Tongue (tissue), 1 donor: ENCODE measurements at regions not wholly inside any gene's neighbourhood (a gene's known extent, or its start where the extent isn't known, plus 50 kb on each side); places are given as distances from the start of the nearest gene placed in this dataset.

ENCODE experiments used
- DNase-seq: peaks from one replicate; pipeline ENCODE4 v3.0.0-alpha.2; 2015

DNA sequence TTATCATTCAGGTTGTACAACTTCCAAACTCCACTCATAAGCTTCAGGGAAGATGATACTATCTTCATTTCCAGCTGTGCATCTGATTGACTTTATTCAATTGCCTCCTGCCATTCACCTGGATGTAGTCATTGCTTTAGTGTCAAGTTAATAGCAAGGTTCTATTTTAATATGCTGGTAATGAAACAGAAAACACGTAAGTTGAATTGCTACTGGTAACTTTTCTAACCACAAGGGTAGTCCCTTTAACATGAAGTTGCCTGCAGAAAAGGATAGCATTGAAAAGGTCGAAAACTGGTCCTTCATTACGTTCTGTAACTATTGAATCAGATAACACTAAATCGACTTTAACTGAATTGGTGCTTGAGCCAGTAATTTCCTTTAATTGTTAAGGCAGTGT is 459.4 kb upstream of the CDH6 start:
- no peak for DNase-seq

DNA sequence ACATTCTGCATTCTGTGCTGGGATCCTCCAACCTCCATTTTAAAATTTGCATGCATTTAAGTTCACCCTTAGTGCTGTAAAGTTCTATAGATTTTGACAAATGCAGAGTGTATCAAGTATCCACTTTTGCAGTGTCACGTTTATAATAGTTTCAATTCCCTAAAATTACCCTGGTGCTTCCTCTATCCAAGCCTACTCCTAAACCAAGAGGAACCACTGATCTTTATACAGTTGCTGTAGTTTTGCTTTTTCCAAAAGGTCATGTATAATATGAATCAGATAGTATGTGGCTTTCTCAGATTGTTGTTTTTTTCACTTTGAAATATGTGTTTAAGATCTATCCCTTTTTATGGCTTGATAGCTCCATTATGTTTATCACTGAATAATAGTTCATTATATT is 468.4 kb upstream of the CDH6 start:
- no peak for DNase-seq

DNA sequence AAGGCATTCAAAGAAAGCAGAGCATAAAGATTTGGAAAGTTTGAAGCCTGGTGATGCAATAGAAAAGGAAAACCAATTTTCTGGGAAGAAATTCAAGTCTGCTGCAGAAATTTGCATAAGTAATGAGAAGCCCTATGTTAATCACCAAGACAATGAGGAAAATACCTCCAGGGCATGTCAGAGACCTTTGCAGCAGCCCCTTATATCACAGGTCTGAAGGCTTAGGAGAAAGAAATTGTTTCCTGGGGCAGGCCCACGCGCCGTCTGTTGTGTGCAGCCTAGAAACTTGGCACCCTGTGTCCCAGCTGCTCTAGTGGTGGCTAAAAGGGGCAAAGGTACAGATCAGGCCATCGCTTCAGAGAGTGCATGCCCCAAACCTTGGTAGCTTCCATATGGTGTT is 495.3 kb upstream of the CDH6 start:
- DNase-seq = no peak

DNA sequence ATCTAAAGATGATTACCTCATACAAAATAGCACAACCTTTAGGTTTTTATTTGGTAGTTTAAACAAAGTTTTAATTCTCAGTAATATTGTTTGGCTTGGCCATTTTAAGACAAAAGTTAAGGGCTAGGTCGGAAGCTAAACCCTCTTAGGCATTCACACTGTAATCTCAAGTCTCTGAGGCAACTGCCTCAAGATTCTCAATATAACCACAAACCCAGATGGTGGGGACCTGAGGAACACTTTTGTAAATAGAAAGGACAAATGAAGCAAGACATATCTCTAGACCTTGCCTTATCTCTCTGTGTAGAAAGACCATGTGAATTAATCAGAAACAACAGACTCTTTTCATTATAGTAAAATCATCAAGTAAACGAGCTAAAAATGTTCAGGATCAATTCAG is 500.2 kb upstream of the CDH6 start:
- no peak for DNase-seq

DNA sequence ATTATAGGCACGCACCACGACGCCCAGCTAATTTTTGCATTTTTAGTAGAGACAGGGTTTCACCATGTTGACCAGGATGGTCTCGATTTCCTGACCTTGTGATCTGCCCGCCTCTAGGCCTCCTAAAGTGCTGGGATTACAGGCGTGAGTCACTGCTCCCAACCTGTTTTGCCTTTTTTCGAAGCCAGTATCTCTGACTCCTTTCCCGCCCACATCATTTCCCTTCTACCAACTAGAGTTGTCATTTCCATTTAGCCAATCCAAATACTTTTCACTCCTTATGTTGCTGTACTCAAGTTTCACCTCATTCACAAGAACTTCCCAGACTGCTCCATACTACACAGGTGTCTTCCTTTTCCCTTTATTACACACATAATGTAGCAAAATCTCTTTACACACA is 502.6 kb upstream of the CDH6 start:
- no peak for DNase-seq

DNA sequence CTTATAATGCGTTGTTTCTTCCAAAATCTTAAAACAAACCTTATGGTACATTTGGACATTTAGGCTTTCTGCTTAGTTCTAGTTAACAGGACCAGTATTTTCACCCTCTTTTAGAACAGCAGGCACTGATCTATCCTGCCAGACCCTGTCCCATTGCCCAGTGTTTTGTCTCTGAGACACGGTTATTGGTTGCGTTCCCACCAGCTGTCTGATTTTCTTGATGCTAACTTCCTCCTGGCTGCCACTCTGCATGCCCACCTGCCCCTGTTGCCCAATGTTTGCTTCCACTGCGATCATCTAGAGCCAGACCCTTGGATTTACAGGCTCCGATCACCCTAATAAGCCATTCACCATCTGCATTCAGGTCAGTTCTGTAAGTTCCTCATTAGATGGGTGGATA is 506.0 kb upstream of the CDH6 start:
- DNase-seq = no peak

DNA sequence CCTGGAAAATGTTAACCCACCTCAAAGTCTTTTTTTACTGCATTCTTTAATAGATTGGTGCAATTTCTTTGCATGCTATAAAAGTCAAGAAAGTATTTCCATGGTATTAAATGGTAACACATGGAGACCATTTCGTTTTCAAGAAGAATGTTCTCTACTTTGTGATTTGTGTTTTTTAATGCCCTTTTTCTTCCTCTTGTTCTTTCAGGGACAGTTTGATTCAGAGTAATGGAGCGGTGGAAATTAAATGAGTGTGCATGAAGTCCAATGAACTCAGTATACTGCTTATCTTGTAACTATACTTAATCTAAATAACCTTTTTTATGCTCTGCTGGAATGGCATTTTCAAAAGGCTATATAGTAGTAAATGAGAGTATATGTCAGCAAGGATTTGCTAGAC is 507.0 kb upstream of the CDH6 start:
- DNase-seq = no peak

DNA sequence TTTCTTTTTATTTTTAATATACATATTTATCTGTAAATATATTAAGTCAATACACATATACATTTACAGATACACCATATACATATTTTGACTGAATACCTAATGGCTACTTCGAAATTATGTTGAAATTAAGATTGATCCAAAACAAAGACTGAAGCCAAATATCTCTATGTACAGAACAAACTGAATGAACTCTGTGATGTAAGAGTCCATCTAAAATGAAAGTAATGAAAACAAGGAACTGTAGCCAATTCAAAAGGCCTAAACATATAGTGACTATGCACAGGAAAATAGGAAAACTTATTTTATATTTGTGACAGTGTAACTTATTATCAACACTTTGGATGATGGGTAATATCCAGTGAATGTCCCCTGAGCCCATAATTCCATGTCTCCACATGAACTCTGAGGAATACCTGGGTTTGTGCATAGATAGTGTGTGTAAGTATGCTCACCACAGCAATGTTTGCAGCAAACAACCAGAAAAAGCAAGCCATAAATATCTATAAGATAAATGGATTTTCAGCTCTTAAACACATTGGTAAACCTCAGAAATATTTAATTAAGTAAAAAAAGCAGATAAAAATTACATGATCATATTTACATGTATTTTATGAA is 517.2 kb upstream of the CDH6 start:
- DNase-seq = no peak

DNA sequence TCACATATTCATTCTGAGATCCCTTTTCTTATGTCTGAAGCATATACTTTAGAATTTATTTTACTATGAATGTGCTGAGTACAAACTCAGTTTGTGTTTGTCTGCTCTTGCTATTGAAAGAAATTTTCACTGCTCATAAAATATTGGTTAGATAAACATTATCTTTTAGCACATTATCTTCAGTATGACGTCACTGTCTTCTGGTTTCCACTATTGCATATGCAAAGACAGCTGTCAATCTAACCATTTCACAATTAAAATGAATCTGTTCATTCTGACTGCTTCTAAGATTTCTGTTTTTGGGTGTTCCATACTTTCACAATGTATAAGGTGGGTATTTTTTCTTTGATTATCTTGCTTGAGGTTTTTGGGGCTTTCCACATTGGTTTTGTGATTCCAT is 526.2 kb upstream of the CDH6 start:
- DNase-seq = no peak

DNA sequence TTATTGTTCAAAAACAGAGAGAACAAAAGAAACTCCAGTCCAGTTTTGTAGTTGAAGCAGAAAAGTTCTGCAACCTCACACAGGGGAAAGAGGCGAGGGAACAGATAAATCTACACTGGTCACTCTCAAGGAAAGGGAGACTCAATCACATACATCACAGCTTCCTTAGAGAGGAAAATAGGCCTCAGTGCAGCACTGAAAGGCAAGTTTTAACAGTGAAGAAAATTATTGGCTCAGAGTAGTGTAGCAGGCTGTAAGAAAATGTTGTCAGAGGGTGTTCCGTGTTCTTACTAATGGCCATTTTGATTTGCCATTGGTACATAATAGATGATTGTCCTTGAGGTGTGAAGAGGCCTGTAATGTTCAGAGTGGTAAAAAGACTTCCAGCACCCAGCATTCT is 530.0 kb upstream of the CDH6 start:
- no peak for DNase-seq

DNA sequence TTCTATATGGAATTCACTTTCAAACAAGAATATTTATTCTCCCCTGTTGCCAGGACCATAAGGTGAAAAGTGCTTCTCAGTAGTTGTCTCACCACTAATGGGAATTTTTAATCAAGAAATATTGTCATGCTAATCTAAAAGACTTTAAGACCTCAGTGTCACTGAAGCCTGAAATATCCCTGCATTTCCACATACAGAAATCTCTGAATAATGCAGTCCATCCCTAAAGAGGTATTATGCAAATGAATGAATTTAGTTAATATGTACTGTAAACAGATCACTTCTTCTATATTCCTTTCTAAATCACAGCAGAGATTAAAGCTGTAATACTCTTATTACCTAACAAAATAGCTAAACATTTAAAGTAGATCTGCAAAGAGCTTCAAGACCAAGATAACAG is 531.1 kb upstream of the CDH6 start:
- no peak for DNase-seq

DNA sequence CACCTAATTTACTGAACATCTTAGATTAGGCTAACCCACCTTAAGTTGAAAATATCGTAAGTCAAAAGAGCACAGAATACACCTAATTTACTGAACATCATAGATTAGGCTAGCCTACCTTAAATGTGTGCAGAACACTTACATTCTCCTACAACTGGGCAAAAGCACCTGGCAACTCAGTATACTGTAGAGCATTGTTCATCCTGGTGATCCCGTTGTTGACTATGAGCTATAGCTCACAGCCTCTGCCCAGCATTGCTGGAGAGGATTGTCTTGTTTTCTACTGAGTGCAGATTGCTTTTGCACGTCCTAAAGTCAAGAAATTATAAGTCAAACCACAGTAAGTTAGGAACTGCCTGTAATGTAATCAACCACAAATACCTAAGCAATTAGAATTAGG is 531.8 kb upstream of the CDH6 start:
- no peak for DNase-seq

DNA sequence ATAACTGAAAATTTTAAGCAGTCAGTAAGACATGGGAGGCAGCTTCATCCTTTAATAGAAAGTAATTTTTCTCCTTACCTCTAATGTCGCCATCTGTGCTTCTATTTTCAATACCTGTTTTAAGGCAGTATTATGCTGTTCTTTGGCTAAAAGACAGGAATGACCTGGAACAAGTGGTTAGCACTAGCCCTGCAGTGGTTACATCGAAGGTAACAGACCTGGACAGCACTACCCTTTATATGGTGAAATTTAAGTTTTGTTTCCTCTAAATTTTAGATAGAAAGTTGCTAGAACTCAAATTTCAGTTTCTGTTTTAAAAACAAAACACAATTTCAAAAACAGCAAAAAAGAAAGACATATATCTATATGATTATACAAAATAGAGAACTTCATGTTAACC is 534.1 kb upstream of the CDH6 start:
- no peak for DNase-seq

DNA sequence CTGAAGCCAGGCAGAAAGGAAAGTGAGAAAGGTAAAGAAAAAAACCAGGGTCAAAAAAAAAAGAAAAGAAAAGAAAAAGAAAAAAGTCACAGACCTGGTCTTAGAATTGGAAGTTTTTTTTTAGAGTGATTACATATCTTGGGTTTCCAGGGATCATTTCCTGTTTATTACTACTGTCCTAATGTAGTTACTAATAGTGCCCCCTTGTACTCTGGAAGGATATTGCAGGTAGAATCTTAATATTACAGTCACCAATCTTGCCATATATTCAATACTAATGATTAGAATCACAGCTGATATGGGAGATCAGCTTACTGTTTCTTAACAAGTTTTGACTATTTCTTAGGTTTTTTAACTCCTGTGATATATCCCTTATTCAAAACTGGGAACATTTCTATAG is 543.2 kb upstream of the CDH6 start:
- no peak for DNase-seq

DNA sequence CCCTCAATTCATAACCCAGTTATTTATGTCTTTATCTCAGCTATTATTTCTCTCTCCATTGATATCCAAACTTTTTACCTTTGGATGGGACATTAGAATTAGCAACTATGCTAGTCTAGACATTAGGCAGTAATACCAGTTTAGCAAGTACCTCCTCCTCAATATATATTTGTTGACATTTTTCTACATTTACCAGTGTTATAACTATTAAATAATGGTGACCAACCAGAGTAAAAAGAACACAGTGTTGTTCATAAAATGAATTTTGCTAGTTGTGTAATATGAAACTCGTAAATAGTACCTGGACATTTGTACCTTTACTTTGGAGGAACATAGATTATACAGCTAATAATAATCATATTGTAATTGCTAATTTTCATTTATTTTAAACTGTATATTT is 554.6 kb upstream of the CDH6 start:
- no peak for DNase-seq

DNA sequence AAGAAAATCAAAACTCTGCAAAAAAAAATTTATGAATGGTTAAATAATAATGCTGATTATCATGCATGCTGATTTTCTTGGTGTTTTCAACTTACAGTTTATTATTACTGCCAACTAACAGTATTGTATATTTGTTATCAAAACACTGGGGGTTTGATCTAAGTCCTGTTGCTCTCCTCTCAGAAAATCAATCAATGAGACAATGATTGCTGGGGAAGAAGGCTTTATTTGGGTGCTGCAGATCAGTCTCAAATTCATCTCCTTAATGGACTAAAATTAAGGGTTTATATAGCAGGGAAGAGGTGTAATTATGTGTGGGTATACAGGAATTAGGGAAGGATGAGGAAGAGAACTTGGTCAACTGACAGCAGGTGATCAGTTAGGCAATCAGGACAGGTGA is 565.5 kb upstream of the CDH6 start:
- no peak for DNase-seq

DNA sequence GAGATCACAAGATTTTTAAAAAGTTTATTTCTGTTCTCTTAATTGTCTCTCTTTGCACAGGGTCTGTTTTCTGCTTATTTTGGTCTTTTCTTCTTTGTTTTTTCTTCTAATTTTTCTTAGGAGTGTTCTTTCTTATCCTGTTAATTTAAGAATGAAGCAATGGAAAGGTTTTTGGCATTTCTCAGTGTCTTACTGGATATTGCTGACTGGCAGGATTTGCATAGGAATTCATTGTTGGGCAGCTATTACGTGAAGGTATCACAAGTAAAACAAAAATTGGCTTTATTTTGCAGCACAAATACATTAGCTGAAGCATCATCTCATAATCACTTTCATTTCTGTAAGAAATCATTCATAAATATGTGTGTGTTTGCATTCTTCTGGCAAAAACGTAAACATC is 566.9 kb upstream of the CDH6 start:
- DNase-seq = no peak

DNA sequence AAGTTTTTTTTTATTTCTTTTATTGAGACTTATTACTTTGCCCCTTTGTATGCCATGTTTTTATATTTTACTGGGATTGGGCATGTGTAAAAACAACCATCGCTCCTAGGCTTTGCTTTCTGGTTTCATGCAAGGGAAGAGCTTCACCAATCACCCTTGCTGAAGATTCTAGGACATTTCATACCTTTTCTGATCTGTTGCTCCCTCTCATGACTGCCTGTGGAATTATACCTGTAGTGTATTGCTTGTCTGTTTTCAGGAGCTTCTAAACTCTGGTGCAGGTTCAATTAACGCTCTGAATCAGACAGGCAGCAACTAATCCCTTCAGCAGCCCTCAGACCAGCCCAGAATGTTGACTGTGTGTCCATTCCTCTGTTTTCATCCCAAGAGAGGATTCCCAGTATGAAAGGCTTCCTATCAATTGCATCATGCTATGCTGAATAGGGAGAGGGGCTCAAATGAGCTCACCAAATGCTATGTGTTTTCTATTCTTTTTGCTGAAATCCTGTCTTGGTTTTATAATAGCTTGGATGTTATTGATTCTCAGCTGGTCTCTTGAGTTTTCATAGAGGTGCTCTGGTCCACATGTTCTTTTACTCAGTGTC is 572.9 kb upstream of the CDH6 start:
- no peak for DNase-seq

DNA sequence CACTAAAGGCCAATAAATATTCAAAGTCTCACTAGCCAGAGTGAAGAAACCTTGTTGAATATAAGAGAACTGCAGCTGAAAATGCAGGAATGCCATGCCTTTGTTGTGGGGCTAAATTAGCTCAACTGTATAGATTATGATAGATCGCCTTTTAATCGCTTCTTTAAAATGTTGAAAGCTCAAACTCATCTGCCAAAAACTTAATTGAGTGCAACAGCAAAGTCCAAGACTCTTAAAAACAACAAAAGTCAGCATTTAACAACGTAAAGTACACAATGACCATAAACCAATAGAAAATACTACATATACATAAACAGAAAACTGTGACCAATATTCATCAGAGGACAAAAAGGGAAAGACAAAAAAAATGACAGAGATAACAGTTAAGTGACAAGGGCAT is 585.0 kb upstream of the CDH6 start:
- no peak for DNase-seq

DNA sequence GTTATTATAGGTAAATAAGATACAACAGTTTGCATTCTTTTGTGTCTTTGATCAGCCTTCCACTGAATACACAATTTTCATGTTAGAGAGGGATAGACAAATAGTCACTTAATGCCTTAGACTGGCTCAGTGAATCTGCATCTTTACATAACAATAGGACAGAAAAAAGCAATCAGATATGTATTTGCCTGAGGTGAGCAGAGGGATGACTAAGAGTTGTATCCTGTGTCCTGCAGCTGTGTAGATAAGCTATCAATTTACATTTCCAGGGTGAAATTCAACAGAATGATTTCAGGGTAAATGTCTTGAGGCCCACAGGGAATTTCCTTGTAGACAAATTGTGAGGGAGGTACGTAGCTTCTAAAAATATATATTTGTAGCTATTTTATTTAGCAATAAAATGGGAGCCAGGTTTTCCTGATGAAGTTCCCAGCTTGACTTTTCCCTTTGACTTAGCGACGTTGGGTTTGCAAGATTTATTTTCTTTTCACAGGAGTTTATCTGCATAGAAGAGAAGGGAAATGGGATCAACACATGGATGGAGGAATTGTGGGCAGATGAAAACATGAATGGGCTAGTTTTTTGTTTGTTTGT is 586.1 kb upstream of the CDH6 start:
- DNase-seq = no peak

DNA sequence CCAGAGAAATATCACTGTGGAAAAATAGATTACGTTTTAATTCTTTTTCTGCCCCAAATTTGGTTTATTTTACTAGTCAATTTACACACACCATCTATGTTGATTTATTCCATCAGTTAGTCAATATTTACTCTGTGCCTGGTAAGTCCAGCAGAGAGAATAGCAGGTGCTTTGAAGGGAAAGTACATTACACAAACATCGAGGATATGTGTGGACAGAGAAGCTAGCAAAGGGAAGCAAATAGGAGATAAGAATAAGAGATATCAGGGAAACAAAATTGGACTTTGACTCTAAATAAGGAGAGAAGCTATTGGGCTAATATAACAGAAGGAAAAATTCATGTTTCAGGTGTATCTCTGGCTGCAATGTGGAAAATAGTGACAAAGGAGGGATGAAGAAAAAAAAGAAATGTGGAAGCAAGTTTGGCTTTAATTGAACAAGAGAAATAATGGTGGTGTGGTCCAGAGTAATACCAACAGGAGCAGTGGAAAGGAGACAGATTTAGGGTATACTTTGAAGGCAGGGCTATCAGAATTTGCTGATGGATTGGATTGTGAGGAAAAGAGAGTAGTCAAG is 587.7 kb upstream of the CDH6 start:
- no peak for DNase-seq

DNA sequence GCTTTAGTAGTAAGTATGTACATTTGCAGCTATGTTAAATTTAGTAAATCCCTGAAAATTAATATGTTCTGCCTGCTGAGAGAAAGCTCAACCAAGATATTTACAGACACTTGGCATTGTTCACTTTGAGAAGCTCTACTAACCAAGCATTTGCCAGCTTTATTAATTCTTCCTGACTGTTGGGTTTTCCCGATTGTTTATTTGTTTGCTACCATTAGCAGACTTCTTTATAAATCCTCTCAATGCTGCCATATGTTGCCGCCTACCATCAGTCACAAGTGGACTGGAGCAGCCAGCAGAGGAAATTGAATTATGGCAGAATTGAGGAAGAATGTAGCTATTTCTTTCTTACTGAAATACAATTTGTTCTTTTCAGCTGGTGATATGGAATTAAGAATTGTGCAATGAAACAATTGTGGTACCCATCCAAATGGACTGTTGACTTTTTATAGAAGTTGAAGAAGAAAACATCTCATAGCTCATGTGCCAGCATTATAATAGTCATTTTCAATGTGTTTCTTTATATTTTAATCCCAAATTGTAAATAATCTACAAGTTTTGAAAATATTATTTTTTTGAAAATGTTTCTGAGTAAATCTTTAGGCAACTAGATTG is 588.7 kb upstream of the CDH6 start:
- no peak for DNase-seq

DNA sequence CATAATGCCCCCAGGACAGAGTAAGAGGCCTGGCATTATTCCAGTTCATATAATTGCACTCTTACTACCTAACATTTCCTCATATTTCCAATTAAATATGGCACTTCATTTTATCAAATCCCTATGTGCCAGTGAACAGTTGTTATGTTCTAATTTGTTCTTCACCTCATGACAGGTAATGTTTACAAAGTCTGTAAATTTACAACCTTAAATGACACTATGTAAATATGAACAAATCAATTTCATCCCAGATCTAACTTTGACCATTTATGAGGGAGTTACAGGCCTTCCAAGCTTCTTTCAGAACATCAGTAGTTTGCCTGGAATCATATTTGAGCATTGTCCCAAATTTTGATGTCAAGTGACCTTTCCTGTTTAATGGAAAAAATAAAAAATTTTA is 592.6 kb upstream of the CDH6 start:
- DNase-seq = no peak
